GM23338 (cell line): ENCODE measurements at regions not wholly inside any gene's neighbourhood (a gene's known extent, or its start where the extent isn't known, plus 50 kb on each side); places are given as distances from the start of the nearest gene placed in this dataset.
A peak's percentile ranks its signal among the peaks of the same experiment; 100 is the strongest.

Source experiments
- CREB1 ChIP-seq: fragments of 250-450 bp; sonication (Bioruptor Pico); IDR thresholded peaks from 2 replicates; pipeline ENCODE4 v1.5.0; 2020; ENCODE audit warnings: low read depth, mild to moderate bottlenecking, moderate library complexity
- CTCF ChIP-seq, 2 experiments: fragments of 200-600 bp in 1 of 2; sonication (generic) in 1 of 2; conservative IDR thresholded peaks; 2 replicates each; pipeline versions ENCODE4 v1.5.1 to v1.6.1; 2016 to 2017; ENCODE audit warnings: antibody characterized with exemption in 2 of 2, low read depth in 2 of 2, mild to moderate bottlenecking in 2 of 2, moderate library complexity in 1 of 2
- ETS1 ChIP-seq: IDR thresholded peaks from 2 replicates; pipeline ENCODE4 v1.6.1; 2016; ENCODE audit warnings: antibody characterized with exemption
- EZH2 ChIP-seq: fragments of 200-600 bp; sonication (generic); IDR thresholded peaks from one replicate; pipeline ENCODE4 v1.8.0; 2017; ENCODE audit warnings: antibody characterized with exemption, mild to moderate bottlenecking, low read depth; ENCODE audit not compliant: unreplicated experiment
- EZH2phosphoT487 ChIP-seq: fragments of 200-600 bp; sonication (generic); IDR thresholded peaks from one replicate; pipeline ENCODE4 v1.8.1; 2018; ENCODE audit warnings: antibody characterized with exemption; ENCODE audit not compliant: unreplicated experiment
- POLR2AphosphoS5 ChIP-seq: IDR thresholded peaks from 2 replicates; pipeline ENCODE4 v1.6.1; 2016; ENCODE audit warnings: antibody characterized with exemption, low read depth
- ZNF331 ChIP-seq: fragments of 250-450 bp; sonication (Bioruptor Pico); IDR thresholded peaks from 2 replicates; pipeline ENCODE4 v1.5.0; 2020; ENCODE audit warnings: low read depth, mild to moderate bottlenecking, moderate library complexity

- TF ChIP-seq CTCF (conservative IDR thresholded peaks at IDR 0.05; ENCODE audit: low read depth in 2 of 2): peak; percentile 30 to 36; a peak in 3 of 4 replicates
- no peak for TF ChIP-seq CREB1 (CRISPR knock-in tag)
- no peak for TF ChIP-seq EZH2phosphoT487
- no peak for TF ChIP-seq EZH2
- TF ChIP-seq POLR2AphosphoS5: no peak
- TF ChIP-seq ETS1: no peak
- TF ChIP-seq ZNF331 (CRISPR knock-in tag): no peak
Measured at GRCh38 chr6:140893432-140893831, 1239.3 kb upstream of the GJE1 start.
